ENCODE measurements at regions not wholly inside any gene's neighbourhood (a gene's known extent, or its start where the extent isn't known, plus 50 kb on each side); places are given as distances from the start of the nearest gene placed in this dataset.
"Not testable (repeated sequence)": the region's sequence is repeated elsewhere in the genome, so short reads cannot be mapped to it uniquely, and the experiment has no call there.

GRCh38 chr3:176015228-176015627 is 1156.1 kb downstream of the NAALADL2 start:
- DNase-seq = not testable (repeated sequence)

GRCh38 chr3:176009256-176009655 is 1150.1 kb downstream of the NAALADL2 start:
- no peak for DNase-seq

DNA sequence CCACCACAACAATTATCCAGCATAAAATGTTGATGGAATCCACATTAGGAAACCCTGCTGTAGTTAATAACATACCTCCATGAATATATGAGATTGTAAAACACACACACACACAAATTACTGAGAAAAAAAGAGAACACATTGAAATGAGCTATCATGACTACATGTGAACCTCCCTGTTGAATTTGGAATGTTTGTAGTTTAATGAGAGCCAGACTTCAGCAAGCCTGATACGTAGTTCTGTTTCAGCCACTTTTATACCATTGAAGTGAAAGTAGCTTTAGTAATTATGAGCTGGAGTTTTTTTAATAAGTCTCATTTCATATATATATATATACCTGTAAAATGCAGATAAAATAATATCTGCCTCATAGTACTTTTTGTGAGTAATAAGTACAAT is 1146.4 kb downstream of the NAALADL2 start:
- DNase-seq = no peak

GRCh38 chr3:175989161-175989560 is 1130.0 kb downstream of the NAALADL2 start:
- DNase-seq = no peak

DNA sequence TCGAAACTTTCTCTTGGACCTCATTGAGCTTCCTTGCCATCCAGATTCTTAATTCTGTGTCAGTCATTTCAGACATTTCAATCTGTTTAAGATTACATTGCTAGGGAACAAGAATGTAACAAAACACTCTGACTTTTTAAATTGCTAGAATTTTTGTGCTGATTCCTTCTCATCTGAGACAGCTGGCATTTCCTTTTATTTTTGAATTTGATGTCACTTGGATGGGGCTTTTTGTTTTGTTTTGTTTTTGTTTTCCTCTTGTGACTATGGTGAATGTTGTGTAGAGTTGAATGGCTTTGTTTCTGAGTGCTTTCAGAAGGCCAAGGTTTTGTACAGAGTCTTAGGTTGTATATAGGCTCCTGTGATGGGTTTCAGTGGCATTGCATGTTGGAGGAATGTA is 1129.3 kb downstream of the NAALADL2 start:
- DNase-seq = no peak

DNA sequence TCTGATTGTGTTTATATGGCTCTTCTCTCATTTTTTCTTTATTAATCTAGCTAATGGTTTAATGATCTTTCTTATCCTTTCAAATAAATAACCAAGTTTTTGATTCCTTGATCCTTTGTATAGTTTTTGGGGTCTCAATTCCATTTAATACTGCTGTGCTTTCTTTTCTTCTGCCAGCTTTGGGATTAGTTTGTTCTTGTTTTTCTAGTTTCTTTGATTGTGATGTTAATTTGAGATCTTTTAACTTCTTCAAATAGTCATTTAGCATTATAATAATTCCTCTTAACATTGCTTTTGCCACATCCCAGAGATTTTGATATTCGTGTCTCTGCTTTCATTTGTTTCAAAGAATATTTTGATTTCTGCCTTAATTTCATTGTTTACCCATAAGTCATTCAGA is 1126.6 kb downstream of the NAALADL2 start:
- DNase-seq = no peak

DNA sequence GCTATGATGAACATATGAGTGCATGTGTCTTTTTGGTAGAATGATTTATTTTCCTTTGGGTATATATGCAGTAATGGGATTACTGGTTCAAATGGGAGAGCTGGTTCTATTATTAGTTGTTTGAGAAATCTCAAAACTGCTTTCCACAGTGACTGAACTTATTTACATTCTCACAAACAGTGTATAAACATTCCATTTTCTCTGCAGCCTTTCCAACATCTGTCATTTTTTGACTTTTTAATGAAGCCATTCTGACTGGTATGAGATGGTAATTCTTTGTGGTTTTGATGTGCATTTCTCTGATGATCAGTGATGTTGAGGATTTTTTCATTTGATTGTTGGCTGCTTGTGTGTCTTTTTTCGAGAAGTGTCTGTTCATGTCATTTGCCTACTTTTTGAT is 1124.2 kb downstream of the NAALADL2 start:
- no peak for DNase-seq

DNA sequence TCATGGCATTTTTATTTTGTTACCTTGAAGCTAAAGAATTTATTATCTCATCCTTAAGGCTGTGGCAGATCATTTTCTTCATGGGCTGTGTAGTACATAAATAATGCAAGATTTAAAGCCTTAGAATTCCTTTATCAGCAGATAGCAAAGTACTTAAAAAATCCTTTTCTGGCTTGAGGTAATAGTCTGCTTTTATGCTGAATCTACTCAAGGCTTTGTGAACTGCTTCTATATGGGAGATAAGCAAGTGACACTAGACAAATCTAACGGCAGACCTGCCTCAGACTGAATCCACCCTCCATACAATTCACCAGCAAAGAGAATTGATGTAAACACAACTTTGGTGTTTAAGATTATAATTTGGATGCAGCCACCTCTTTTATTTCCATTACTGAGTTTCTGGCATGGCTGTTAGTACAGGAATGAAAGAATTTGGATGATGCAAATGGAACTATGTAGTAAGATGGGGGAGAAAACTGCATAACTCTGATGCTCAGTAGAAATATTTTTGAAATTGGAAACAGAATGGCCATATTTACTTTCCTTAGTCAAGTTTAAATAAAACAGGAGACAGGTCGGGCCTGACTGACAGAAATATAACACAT is 1121.5 kb downstream of the NAALADL2 start:
- DNase-seq = no peak

DNA sequence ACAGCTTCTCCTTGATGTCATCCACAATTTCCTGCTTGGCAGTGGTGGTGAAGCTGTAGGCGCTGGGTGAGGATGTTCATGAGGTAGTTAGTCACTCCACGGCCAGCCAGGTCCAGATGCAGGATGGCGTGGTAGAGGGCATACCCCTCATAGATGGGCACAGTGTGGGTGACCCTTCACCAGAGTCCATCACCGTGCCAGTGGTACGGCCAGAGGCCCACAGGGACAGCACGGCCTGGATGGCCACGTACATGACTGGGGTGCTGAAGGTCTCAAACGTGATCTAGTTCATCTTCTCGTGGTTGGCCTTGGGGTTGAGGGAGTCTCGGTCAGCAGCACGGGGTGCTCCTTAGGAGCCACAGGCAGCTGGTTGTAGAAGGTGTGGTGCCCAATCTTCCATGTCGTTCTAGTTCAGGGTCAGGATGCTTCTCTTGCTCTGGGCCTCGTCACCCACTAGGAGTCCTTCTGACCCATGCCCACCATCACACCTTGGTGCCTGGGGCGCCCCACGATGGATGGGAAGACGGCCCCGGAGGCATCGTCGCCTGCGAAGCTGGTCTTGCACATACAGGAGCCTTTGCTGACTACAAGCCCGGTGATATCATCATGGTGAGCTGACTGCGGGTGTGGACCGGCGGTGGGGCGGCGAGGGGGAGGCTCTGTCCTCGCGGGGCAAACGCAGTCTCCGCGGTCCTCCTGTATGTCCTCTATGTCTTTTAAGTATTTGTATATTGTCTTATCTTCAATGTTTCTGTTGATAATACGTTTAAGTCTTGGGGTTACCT is 1119.0 kb downstream of the NAALADL2 start:
- DNase-seq = no peak

- DNase-seq = no peak
Observed at GRCh38 chr3:175969456-175969855, 1110.3 kb downstream of the NAALADL2 start.

GRCh38 chr3:175965036-175965435 is 1105.9 kb downstream of the NAALADL2 start:
- DNase-seq = peak; percentile 41

DNA sequence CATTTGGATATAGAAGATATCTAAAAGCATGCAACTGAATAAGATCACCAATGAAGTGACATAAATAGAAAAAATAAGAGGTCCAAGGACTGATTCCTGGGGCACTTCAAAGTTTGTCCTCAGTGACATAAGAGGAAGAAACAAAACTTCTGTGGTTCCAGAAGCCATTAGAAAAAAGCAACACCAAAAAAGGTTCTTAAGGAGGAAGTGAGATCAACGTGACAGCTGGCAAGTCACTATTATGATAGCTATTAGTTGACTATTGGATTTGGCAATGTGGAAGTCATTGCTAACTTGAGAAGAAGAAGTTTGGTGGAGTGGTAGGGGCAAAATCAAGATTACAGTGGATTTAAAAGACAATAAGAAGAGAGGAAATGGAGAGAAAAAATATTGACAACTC is 1098.3 kb downstream of the NAALADL2 start:
- no peak for DNase-seq

DNA sequence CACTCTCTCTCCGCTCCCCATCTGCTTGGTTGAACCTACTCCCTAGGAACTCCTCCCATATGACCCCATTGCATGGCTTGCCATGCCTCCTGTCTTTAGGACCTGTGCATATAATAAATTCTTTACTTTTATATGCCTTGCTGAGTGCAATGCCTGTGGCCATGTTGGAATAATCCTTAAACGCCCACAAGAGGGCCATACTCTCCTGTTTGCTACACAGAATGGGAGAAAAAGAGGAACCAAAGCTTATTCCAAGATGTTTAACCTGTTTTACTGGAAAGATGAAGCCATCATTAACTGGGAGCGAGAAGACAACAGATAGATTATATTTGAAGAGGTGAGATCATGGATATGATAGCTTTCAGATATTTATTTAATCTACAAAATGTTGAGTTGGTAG is 1097.8 kb downstream of the NAALADL2 start:
- no peak for DNase-seq

DNA sequence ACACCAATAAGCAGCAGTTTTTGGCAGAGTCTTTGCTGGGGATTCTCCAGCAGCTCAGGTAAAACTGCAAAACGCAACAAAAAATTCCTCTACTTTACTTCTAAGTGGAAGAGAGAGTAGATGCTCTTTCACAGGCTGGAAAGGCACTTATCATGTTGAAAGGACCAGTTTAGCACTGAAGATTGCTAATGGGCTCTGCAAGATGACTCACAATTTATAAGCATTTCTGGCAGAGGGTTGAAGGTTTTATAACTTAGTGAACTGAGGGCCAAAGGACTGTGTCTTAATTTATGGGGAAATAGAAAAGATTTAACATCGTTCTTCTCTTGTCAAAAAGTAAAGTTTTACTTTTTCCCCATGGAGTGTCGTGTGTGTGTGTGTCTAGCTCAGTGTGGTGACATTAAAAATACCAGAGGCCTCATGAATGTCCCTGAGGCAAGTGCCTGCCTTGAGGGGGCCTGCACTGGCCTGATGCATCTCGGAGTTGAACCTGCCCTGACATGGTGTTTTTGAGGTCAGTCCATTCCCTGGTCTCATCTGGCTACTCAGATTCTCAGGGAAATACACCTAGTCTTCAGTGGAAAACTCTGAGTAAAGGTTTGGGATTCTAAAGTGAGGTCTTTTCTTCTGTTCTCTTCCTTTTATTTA is 1092.0 kb downstream of the NAALADL2 start:
- DNase-seq = no peak

DNA sequence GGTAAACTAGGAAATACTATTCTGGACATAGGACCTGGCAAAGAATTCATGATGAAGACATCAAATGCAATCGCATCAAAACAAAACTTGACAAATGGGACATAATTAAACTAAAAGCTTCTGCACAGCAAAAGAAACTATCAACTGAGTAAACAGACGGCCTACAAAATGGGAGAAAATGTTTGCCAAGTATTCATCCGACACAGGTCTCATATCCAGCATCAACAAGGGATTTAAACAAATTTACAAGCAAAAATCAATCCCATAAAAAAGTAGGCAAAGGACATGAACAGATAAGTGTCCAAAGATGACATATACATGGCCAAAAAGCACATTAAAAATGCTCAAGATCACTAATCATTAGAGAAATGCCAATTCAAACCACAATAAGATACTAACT is 1088.9 kb downstream of the NAALADL2 start:
- no peak for DNase-seq

DNA sequence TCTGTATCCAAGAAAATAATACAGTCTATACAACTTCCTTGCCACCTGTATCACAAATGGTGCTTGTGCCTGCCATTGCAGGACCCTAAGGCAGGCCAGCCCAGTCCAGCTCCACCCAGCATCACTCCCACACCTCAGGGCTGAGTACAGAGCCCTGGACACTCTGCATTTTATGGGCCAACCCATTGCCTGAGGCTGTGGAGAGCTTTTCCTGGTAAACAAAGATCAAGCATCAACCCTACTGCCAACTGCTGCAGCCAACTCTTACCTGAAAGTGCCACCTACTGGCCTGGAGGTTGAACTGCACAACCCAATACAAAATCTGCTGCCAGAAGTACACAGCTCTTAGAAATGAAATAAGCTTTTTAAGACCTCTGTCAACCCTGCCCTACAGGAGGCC is 1082.2 kb downstream of the NAALADL2 start:
- DNase-seq = peak; percentile 53

- peak; percentile 53 for DNase-seq
Observed at GRCh38 chr3:175940881-175941280, 1081.7 kb downstream of the NAALADL2 start.

GRCh38 chr3:175940243-175940642 is 1081.1 kb downstream of the NAALADL2 start:
- DNase-seq = no peak

DNA sequence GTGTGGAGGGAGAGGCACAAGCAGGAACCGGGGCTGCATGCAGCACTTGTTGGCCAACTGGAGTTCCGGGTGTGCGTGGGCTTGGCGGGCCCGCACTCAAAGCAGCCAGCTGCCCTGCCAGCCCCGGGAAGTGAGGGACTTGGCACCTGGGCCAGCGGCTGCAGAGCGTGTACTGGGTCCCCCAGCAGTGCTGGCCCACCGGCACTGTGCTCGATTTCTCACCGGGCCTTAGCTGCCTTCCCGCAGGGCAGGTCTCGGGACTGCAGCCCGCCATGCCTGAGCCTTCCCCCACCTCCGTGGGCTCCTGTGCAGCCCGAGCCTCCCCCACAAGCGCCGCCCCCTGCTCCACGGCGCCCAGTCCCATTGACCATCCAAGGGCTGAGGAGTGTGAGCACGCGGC is 1078.2 kb downstream of the NAALADL2 start:
- not testable (repeated sequence) for DNase-seq

DNA sequence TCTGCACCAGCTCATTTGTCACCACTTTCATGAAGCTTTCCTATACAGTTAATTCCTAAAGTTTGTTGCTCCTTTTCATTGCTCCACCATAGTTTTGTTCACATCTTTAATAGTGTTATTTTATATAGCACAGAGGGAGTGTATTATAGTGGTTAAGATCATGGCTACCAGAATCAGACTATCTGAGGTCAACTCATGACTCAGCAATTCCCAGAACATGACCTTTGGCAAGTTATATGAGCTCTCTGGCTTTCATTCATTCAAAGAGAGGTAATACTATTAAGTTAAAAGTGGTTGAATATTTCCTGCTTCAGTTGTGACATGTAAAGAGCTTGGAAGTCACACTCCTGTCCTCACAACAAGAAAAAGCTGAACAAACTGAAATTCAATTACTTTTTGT is 1073.5 kb downstream of the NAALADL2 start:
- no peak for DNase-seq

GRCh38 chr3:175919133-175919532 is 1060.0 kb downstream of the NAALADL2 start:
- no peak for DNase-seq

GRCh38 chr3:175916191-175916934 is 1057.2 kb downstream of the NAALADL2 start:
- DNase-seq = no peak

- no peak for DNase-seq
Observed at GRCh38 chr3:175914785-175915184, 1055.7 kb downstream of the NAALADL2 start.

- DNase-seq = no peak
Observed at GRCh38 chr3:175913286-175913685, 1054.2 kb downstream of the NAALADL2 start.

Data from NCI-H1048 (cell line).